ENCODE measurements at regions not wholly inside any gene's neighbourhood (a gene's known extent, or its start where the extent isn't known, plus 50 kb on each side); places are given as distances from the start of the nearest gene placed in this dataset.

DNA sequence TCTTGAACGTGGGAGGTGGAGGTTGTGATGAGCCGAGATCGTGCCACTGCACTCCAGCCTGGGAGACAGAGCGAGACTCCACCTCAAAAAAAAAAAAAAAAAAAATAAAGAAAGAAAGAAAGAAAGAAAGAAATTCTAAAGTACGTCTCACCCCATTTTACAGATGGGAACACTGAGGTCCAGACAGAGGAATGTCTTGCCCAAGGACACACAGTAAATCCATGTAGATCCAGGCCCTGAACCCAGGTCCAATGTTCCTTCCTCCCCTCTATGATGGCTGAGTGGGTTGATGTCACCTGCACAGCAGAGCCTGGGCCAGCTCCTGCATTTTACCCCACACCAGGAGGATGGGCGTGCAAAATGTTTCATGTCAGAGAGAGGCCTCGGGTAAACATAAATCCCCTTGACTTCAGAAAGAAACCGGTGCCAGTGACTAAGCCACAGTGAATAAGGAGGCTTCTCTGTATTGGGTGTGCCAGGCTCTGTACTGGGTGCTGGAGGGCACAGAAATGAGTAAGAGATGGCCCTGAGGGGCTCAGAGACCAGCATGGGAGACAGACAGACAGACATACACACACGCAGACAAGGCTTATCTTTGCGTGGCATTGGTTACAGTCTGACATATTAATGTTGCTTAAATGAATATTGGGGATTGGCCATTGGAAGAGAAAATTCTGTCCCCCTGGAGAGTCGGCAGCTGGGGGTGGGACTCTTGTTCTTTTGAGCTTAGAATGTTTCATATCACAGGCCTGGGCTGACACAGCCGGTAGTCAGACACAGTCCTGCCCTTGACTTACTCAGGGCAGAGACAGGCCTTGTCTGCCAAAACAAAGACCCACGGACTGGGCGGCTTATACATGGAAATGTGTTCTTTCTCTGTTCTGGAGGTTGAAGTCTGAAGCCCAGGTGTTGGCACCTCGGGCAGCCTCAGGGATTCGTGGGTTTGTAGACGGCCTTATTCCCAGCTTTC is 105.4 kb downstream of the MIAT start:
- TF ChIP-seq GATA2 (IDR thresholded peaks at IDR 0.05; ENCODE audit: low read depth, low read length) (no peak), GATA3 (IDR thresholded peaks at IDR 0.05; ENCODE audit: low read depth, low read length) (no peak)

DNA sequence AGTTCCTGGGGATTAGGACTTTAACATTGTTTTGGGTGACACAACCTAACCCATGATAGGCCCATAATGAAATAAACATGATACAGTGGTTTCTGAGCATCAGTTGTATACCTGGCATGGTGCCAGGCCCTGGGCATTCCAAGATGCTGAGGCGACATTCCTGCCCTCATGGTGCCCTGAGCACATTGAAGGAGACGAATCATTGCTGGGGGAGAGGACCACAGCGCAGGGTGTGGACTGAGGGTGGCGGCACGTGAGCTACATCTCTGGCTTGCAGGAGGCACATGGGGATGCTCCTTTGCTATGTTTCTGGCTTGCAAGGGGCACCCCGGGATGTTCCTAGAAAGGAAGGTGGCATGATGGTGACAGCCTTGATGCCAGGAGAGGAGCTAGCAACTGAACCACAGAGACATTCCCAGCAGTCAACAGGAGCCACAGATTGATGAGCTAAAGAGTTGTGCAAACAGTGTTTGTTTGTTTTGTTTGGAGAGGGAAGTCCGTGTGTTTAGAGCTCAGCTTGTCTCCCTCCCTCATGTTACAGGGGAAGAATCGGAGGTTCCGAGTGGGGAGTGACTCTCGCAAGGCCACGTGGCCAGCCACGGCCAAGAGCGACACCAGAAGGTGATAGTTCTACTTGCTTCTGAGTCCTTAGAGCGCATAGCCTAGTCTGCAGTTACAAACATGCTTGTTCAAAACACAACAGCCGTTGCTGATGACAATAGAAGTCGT is 106.4 kb downstream of the MIAT start:
- TF ChIP-seq GATA3 (IDR thresholded peaks at IDR 0.05; ENCODE audit: low read depth, low read length) (no peak), GATA2 (IDR thresholded peaks at IDR 0.05; ENCODE audit: low read depth, low read length) (no peak)

DNA sequence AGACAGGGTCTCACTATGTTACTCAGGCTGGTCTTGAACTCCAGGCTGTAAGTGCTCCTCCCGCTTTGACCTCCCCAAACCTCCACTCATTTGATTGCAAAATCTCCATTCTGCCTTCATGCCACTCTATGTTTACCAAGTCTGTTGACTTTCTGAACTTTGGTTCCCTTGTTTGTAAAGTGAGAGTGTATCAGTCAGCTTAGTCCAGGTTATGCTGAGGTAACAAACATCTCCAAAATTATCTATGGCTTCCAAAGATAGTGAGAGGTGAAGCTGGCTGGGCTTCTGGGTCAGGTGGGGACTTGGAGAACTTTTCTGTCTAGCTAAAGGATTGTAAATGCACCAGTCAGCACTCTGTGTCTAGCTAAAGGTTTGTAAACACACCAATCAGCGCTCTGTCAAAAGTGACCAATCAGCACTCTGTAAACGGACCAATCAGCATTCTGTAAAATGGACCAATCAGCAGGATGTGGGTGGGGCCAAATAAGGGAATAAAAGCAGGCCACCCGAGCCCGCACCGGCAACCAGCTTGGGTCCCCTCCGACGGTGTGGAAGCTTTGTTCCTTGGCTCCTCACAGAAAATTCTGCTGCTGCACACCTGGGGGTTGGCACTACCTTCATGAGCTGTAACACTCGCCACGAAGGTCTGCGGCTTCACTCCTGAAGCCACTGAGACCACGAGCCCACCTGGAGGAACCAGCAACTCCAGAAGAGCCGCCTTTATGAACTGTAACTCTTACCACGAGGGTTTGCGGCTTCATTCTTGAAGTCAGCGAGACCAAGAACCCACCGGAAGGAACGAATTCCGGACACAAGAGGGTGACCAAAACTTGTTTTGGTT is 109.3 kb downstream of the MIAT start:
- TF ChIP-seq GATA3 (IDR thresholded peaks at IDR 0.05; ENCODE audit: low read depth, low read length) (no peak), GATA2 (IDR thresholded peaks at IDR 0.05; ENCODE audit: low read depth, low read length) (no peak)

DNA sequence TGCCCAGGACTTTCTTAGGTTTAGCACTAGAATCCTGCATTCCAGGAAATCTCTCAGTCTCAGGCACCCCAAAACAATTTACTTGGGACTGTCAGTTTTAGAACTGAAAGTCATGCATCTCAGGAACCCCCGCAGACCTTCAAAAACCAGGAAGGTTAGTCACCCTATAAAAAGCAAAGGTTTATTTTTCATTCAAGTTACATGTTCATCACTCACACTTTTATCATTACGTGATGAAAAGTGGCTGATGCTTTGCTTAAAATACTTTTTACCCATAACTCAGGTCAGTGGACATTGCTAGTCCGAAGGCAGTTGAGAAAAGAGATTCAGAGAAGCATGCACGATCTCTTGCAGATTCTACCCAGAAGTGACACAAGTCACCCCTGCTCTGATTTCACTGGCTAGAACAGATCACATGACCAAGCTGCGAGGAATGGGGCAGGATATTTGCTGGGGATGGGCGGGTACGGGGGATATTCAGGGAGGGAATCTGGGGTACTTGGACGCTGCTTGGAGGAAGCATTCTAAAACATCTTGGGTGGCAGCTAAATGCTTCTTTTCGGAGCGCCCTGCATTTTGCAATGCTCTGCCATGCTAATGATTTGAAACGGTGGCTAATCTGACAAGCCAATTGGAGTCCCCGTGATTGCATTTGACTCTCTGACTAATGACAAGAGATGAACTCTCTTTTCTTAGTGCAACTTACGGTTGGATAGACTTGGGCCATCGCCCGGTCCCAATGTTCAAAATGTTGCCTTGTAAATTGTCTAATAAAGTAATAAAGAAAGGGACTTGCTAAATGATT is 110.2 kb downstream of the MIAT start:
- TF ChIP-seq GATA2 (IDR thresholded peaks at IDR 0.05; ENCODE audit: low read depth, low read length) (no peak), GATA3 (IDR thresholded peaks at IDR 0.05; ENCODE audit: low read depth, low read length) (no peak)

DNA sequence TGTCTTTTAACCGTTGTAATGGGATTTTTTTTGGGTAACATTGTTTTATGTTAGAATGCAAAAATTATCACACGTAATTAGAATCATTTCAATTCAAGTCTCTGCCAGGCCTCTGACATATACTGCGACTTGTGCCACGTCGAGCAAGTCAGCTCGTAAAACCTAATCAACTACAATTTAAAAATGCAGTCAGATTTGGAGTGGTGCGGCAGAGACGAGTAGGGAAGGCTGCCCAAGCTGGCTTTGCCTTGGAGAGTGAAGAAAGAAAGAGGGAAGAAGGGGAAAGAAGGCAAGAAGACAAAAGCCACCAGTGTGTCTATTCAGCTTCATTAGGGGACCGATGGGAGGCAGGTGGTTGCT is 110.7 kb downstream of the MIAT start:
- TF ChIP-seq GATA3 (IDR thresholded peaks at IDR 0.05; ENCODE audit: low read depth, low read length) (no peak), GATA2 (IDR thresholded peaks at IDR 0.05; ENCODE audit: low read depth, low read length) (no peak)

DNA sequence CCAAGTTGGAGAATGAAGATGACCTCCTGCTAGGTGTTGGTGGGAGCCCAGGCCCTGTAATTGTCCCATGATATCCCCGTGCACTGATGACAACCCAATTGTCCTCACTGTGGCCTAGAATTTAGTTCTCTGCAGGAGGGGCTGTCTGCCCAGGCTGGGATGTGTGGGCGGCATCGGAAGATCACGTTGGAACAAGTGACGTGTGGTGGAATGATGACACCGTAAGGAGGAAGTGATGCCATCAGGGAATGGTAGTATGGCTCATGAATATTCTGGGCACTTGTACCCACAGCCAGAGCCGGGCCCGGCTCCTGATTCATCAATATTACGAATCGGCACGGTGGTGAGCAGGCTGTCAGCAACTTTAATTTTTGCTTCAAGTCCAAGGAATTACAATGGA is 111.6 kb downstream of the MIAT start:
- TF ChIP-seq GATA3 (IDR thresholded peaks at IDR 0.05; ENCODE audit: low read depth, low read length), result no peak
- TF ChIP-seq GATA2 (IDR thresholded peaks at IDR 0.05; ENCODE audit: low read depth, low read length), result no peak

DNA sequence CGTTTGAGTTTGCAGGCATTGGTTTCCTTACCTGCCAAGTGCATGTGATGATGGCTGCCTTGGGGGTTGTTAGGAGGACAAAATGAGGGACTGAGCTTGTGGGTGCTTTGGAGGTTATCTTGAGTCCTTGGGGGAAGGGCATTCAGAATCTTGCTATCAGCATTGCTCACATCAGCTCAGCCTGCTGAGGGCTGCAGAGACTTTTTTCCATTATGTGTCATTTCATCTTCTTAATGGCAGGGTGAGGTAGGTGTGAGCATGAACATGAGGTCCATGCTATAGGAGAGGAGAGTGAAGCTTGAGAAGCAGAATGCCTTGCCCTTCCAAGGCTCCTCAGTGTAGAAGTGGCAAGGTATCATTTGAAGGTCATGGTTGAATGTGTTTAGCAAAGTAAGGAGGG is 112.3 kb downstream of the MIAT start:
- TF ChIP-seq GATA3 (IDR thresholded peaks at IDR 0.05; ENCODE audit: low read depth, low read length) (no peak), GATA2 (IDR thresholded peaks at IDR 0.05; ENCODE audit: low read depth, low read length) (no peak)

DNA sequence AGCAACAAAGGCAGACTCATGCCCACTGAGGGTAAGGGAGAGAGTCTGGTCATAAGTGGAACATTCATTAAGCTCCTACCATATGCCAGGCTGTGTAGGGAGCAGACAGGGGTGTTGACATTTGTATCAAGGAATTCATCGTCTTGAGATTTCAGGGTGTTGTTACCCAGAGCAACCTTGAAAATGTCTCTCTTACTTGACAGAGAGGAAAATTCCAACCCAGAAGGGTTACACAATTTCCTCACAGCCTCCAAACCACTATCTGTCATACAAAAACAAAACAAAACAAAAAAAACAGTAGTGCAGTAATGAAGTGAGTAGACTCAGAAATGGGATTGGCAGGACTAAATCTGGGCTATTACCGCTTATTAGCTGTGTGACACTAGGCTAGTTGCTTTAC is 113.2 kb downstream of the MIAT start:
- TF ChIP-seq GATA2 (IDR thresholded peaks at IDR 0.05; ENCODE audit: low read depth, low read length) (no peak), GATA3 (IDR thresholded peaks at IDR 0.05; ENCODE audit: low read depth, low read length) (no peak)

DNA sequence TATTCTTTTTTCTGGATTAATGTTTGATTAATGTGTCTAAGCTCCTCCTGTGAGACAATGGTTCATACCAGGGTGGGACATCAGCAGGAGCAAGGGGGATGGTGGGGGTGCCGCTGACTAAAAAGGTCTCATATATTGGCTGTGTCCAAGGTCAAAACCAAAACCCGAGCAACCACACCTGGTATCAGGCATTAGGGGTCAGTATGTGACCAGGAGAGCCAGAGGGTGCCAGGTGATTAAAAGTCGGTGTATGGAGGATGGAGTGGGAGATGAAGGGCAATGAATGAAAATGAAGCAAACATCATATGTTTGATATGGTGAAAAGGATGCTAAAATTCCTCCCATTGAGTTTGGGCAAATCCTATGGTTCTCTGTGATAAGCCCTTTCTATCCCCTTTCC is 118.0 kb downstream of the MIAT start:
- no peak for TF ChIP-seq GATA3 (IDR thresholded peaks at IDR 0.05; ENCODE audit: low read depth, low read length)
- TF ChIP-seq GATA2 (IDR thresholded peaks at IDR 0.05; ENCODE audit: low read depth, low read length), result no peak

DNA sequence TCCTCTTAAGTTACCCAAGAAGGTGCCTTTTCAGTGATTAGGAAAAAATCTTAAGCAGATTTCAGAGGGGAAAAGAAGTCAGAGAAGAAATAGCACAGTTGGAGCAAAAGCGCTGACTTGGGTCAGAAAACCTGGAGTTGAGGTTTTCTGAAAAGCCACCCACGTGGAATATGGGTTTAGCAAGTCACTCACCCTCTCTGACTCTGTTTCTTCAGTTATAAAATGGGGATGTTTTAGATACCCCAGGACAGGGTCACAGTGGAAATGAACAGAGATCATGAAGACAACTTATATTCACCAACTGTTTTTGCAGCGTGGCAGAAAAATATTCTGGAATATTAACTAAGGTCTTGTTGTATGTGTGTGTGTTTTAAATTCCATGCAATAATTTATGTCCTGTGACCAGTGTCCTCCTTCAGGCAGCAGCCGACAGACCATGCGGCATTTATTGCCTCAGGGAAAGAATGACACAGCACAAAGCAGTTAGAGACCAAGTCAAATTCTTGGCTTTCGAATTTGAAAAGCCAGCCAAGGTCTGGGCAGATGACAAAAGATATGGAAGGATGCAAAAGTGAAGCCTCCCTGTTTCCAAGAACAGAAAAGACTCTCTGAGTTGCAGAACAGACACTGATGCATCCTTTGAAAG is 119.9 kb downstream of the MIAT start:
- TF ChIP-seq GATA3 (IDR thresholded peaks at IDR 0.05; ENCODE audit: low read depth, low read length) (no peak), GATA2 (IDR thresholded peaks at IDR 0.05; ENCODE audit: low read depth, low read length) (no peak; the same call in 1 of the 2 replicates)

DNA sequence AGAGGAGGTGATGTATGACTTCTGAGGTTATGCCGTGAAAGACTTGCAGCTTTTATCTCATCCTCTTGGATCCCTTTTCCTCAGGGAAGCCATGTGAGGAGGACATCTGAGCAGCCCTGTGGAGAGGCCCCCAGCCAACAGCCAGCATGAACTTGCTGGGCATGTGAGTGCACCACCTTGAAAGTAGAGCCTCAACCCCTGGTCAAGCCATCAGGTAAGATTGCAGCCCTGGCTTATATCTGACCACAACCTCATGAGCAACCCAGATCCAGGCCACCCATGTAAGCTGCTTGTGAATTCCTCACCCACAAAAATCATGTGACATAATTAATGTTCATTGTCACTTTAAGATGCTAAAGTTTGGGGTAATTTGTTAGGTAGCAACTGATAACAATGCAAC is 121.0 kb downstream of the MIAT start:
- no peak for TF ChIP-seq GATA2 (IDR thresholded peaks at IDR 0.05; ENCODE audit: low read depth, low read length)
- no peak for TF ChIP-seq GATA3 (IDR thresholded peaks at IDR 0.05; ENCODE audit: low read depth, low read length)

DNA sequence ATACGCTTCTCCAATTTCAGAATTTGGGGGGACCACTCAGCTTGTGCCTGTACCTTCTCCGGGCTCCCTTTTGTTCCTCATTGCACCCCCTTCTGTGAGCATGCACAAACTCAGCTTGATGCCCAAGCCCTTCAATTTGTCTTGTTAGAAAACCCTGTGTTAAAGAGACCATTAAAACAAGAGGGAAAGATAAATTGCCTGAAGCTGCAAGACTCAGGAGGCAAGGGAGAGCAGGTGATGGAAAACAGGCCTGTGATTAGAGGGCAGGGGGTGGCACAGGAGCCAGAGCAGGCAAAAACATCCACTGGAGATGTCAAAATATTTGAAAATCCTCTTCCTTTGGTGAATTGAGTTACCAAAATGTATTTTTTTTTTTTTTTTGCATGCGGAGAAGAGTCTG is 121.7 kb downstream of the MIAT start:
- TF ChIP-seq GATA3 (IDR thresholded peaks at IDR 0.05; ENCODE audit: low read depth, low read length) (no peak), GATA2 (IDR thresholded peaks at IDR 0.05; ENCODE audit: low read depth, low read length) (no peak)

DNA sequence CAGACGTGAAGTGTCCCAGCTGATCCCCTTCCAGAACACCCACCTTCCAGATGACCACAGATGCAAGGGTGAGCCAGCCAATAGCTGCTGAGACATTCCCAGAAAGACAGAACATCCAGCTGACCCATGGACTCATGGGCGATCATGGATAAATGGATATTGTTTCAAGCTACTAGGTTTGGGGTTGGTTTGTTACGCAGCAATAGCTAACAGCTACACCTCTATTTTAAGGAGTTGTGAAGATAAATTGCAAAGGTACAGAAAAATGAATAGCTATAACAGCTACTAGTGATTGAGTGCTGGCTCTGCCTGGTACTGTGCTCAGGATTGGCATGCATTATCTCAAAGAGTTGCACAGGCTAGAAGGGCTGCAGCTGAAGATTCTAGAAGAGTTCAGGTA is 122.5 kb downstream of the MIAT start:
- no peak for TF ChIP-seq GATA2 (IDR thresholded peaks at IDR 0.05; ENCODE audit: low read depth, low read length)
- no peak for TF ChIP-seq GATA3 (IDR thresholded peaks at IDR 0.05; ENCODE audit: low read depth, low read length)
